ENCODE measurements at regions not wholly inside any gene's neighbourhood (a gene's known extent, or its start where the extent isn't known, plus 50 kb on each side); places are given as distances from the start of the nearest gene placed in this dataset.

DNA sequence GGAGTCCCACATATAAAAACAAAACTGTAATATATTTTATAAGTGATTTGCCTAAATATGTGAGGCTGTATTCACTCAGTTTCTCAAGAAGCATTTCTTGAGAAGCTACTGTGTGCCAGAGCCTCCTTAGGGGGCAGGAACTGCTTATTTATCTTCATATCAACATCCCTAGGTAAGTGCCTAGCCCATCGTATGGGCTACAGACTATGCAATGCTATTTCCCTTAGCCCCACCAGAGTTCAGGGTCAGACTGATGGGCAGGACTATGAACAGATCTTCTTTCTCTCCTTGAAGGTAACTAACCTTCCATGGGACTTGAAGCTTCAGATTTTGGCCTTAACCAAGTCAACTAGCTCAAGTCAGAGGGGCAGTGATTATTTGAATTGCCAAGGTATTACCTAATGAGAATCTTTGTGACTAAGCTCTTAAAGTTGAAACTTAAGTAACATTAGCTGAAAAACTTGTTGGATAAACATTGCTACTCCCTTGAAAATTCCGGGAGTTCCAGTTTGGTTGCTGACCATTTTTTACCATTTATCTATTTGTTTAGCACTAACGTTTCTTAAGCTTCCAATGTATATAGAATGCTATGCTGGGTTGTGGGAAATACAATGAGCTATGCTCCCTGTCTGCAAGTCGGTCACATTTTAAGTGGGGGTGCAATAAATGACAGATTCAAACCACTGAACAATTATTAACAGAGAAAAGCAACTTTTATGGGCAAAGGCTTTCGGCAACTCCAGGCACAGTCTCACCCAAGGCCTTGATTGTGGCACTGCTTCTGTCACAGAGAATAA, 85.2 kb downstream of the GPR88 start:
- Histone ChIP-seq H2BK15ac (ENCODE audit: low read length) (no peak overlapping the region), H3K4me1 (ENCODE audit: control insufficient read depth in 2 of 2, insufficient read depth in 1 of 2, low read depth in 1 of 2, low read length in 2 of 2) (peaks cover 9 to 10% of the 10 kb centered on the region in 2 donors), H2BK5ac (ENCODE audit: low read length) (no peak overlapping the region), H2BK12ac (ENCODE audit: low read length) (no peak overlapping the region), H4K8ac (ENCODE audit: low read depth, low read length) (no peak overlapping the region), H3K9ac (ENCODE audit: low read depth, low read length, poor library complexity) (no peak overlapping the region), H3K36me3 (replicated peaks in 1 of 2; ENCODE audit: control insufficient read depth in 2 of 2, insufficient read depth in 2 of 2, low read length in 2 of 2) (no peaks in the 10 kb centered on the region), H2AK5ac (ENCODE audit: low read depth, low read length) (no peak overlapping the region), H3K9me3 (replicated peaks in 1 of 2; ENCODE audit: control insufficient read depth in 2 of 2, insufficient read depth in 1 of 2, low read depth in 1 of 2, low read length in 2 of 2) (no peaks in the 10 kb centered on the region), H3K79me1 (ENCODE audit: low read depth, low read length) (no peaks in the 10 kb centered on the region), H3K4me2 (ENCODE audit: insufficient read depth, low read length, poor library complexity, severe bottlenecking) (no peak overlapping the region), H3K18ac (ENCODE audit: low read length) (no peak overlapping the region), H3K27ac (replicated peaks; ENCODE audit: low read length) (no peak overlapping the region), H3K4me3 (ENCODE audit: low read length in 2 of 2) (no peak overlapping the region), H4K91ac (ENCODE audit: low read depth, low read length, poor library complexity) (no peak overlapping the region), H3K27me3 (ENCODE audit: control insufficient read depth in 3 of 3, insufficient read depth in 3 of 3, low read depth in 1 of 3, low read length in 3 of 3) (no peaks in the 10 kb centered on the region), H2BK120ac (ENCODE audit: low read depth, low read length) (no peak overlapping the region), H3K23ac (ENCODE audit: low read depth, low read length, poor library complexity) (no peak overlapping the region), H3K14ac (ENCODE audit: low read length) (no peak overlapping the region), H3K4ac (ENCODE audit: low read length) (no peak overlapping the region), H2AFZ (ENCODE audit: low read length) (no peak overlapping the region)
- no CpG with 5 or more reads among the region's 5 CpGs for WGBS, 2 donors (ENCODE audit: extremely low coverage in 2 of 2, insufficient read length in 2 of 2, insufficient replicate concordance in 1 of 2)
- no peak for DNase-seq (ENCODE audit: low spot score)

DNA sequence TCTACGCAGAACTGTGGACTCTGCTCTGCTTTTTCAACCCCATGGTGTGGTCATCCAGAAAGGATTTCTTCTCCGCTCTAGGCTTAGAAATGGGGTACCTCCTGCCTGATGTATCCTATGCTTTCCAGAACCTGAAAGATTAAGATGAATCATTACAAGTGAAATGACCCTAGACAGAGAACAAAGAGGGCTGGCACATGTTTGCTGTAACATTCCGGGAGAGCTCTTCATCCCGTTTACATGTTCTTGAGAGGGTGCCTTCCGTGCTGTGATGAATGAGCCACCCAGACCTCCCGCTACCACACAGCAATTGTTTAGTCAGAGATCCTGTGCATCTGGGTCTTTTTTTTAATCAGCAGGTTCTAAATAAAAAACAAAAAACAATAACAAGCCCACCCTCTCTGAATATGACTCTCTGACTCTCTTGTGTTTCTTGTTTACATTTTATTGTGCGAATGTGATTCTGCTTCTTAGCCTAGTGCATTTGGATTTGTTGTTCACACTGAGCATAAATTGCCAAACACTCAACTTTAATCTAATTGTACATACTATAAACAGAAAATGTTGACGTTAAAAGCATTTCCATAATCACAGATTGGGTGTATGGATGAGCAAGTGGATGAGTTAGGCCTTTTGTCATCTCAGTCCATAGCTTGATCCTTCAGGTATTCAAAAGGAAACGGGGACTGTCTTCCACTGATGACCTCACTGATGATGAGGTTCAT, 87.1 kb downstream of the GPR88 start:
- Histone ChIP-seq H2AFZ (ENCODE audit: low read length) (no peak overlapping the region), H3K14ac (ENCODE audit: low read length) (no peak overlapping the region), H3K4me3 (ENCODE audit: low read length in 2 of 2) (no peak overlapping the region), H3K9ac (ENCODE audit: low read depth, low read length, poor library complexity) (no peak overlapping the region), H4K91ac (ENCODE audit: low read depth, low read length, poor library complexity) (no peak overlapping the region), H2BK120ac (ENCODE audit: low read depth, low read length) (no peak overlapping the region), H2BK15ac (ENCODE audit: low read length) (no peak overlapping the region), H3K18ac (ENCODE audit: low read length) (no peak overlapping the region), H3K4me1 (ENCODE audit: control insufficient read depth in 2 of 2, insufficient read depth in 1 of 2, low read depth in 1 of 2, low read length in 2 of 2) (peaks cover 9 to 10% of the 10 kb centered on the region in 2 donors), H2BK5ac (ENCODE audit: low read length) (no peak overlapping the region), H2BK12ac (ENCODE audit: low read length) (no peak overlapping the region), H4K8ac (ENCODE audit: low read depth, low read length) (no peak overlapping the region), H3K36me3 (replicated peaks in 1 of 2; ENCODE audit: control insufficient read depth in 2 of 2, insufficient read depth in 2 of 2, low read length in 2 of 2) (no peaks in the 10 kb centered on the region), H3K4me2 (ENCODE audit: insufficient read depth, low read length, poor library complexity, severe bottlenecking) (no peak overlapping the region), H3K27me3 (ENCODE audit: control insufficient read depth in 3 of 3, insufficient read depth in 3 of 3, low read depth in 1 of 3, low read length in 3 of 3) (no peaks in the 10 kb centered on the region), H3K27ac (replicated peaks; ENCODE audit: low read length) (no peak overlapping the region), H3K4ac (ENCODE audit: low read length) (no peak overlapping the region), H3K79me1 (ENCODE audit: low read depth, low read length) (no peaks in the 10 kb centered on the region), H3K23ac (ENCODE audit: low read depth, low read length, poor library complexity) (no peak overlapping the region), H3K9me3 (replicated peaks in 1 of 2; ENCODE audit: control insufficient read depth in 2 of 2, insufficient read depth in 1 of 2, low read depth in 1 of 2, low read length in 2 of 2) (no peaks in the 10 kb centered on the region), H2AK5ac (ENCODE audit: low read depth, low read length) (no peak overlapping the region)
- DNase-seq (ENCODE audit: low spot score) = no peak
- no CpG with 5 or more reads among the region's 9 CpGs for WGBS, 2 donors (ENCODE audit: extremely low coverage in 2 of 2, insufficient read length in 2 of 2, insufficient replicate concordance in 1 of 2)

DNA sequence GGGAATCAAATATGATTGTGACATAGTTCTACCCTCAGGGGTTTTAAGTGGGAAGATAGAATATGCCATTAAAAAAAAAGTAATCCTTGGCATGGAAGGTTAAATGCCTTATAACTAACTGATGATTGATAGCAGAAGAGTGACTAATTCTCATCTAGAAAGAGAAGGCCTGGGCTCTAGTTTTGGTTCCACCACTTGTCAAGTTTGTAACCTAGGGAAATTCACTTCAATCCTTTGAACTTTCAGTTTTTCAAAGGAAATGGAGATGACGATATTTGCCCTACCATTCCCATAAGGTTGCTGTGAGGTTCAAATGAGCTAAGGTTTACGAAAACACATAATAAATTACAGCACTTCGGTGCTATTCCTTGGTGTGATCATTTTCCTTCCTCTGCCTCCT, 88.5 kb downstream of the GPR88 start:
- H2AK5ac ChIP-seq (ENCODE audit: low read depth, low read length) = no peak overlapping the region
- H3K27me3 ChIP-seq (ENCODE audit: control insufficient read depth in 3 of 3, insufficient read depth in 3 of 3, low read depth in 1 of 3, low read length in 3 of 3) = no peaks in the 10 kb centered on the region
- H3K4me1 ChIP-seq (ENCODE audit: control insufficient read depth in 2 of 2, insufficient read depth in 1 of 2, low read depth in 1 of 2, low read length in 2 of 2) = peaks cover 9 to 10% of the 10 kb centered on the region in 2 donors
- no peak overlapping the region for H4K8ac ChIP-seq (ENCODE audit: low read depth, low read length)
- no peak overlapping the region for H2BK12ac ChIP-seq (ENCODE audit: low read length)
- no peak for DNase-seq (ENCODE audit: low spot score)
- no peak overlapping the region for H2BK5ac ChIP-seq (ENCODE audit: low read length)
- no peak overlapping the region for H2BK120ac ChIP-seq (ENCODE audit: low read depth, low read length)
- no peaks in the 10 kb centered on the region for H3K79me1 ChIP-seq (ENCODE audit: low read depth, low read length)
- no peak overlapping the region for H4K91ac ChIP-seq (ENCODE audit: low read depth, low read length, poor library complexity)
- H3K27ac ChIP-seq (replicated peaks; ENCODE audit: low read length) = no peak overlapping the region
- no peak overlapping the region for H2AFZ ChIP-seq (ENCODE audit: low read length)
- no peak overlapping the region for H3K18ac ChIP-seq (ENCODE audit: low read length)
- H3K9me3 ChIP-seq (replicated peaks in 1 of 2; ENCODE audit: control insufficient read depth in 2 of 2, insufficient read depth in 1 of 2, low read depth in 1 of 2, low read length in 2 of 2) = no peaks in the 10 kb centered on the region
- no peak overlapping the region for H3K14ac ChIP-seq (ENCODE audit: low read length)
- H3K4me2 ChIP-seq (ENCODE audit: insufficient read depth, low read length, poor library complexity, severe bottlenecking) = no peak overlapping the region
- H3K23ac ChIP-seq (ENCODE audit: low read depth, low read length, poor library complexity) = no peak overlapping the region
- no peak overlapping the region for H3K9ac ChIP-seq (ENCODE audit: low read depth, low read length, poor library complexity)
- no CpG with 5 or more reads among the region's 3 CpGs for WGBS, 2 donors (ENCODE audit: extremely low coverage in 2 of 2, insufficient read length in 2 of 2, insufficient replicate concordance in 1 of 2)
- no peak overlapping the region for H3K4me3 ChIP-seq (ENCODE audit: low read length in 2 of 2)
- no peaks in the 10 kb centered on the region for H3K36me3 ChIP-seq (replicated peaks in 1 of 2; ENCODE audit: control insufficient read depth in 2 of 2, insufficient read depth in 2 of 2, low read length in 2 of 2)
- H3K4ac ChIP-seq (ENCODE audit: low read length) = no peak overlapping the region
- no peak overlapping the region for H2BK15ac ChIP-seq (ENCODE audit: low read length)

DNA sequence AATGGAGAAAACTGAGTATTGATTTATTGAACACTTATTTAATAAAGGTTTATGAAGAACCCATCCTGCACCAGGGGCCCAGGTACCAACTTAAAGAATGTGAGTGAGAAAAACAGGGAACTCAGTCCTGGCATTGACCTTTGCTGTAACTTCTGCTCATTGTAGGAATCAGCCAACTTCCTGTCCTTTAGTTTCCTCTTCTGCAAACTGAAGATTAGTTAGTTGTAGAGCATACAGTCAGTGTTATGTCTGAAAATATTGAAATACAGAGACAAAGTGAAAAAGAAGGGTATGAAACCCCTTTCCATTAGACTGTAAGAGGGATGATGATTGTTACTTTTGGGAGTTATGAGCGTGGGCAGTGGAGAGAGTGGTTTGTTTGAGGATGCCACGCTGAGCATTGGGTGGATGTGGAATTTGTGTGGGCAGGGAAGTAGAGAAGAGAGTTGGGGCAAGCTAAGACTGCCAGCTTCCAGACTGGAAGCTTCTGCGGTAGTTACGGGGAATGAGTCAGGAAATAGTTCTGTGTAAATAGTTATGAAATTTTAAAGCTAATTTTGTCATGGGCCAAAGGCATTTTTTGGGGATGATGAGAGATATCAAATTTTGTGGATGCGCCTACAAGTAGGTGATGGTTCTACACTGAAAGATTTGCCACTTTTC, 89.2 kb downstream of the GPR88 start:
- no peak for DNase-seq (ENCODE audit: low spot score)
- WGBS, 2 donors (ENCODE audit: extremely low coverage in 2 of 2, insufficient read length in 2 of 2, insufficient replicate concordance in 1 of 2) = no CpG with 5 or more reads among the region's 5 CpGs

More for the DNA sequence above, 89.2 kb downstream of the GPR88 start:
- Histone ChIP-seq H3K23ac (ENCODE audit: low read depth, low read length, poor library complexity) (no peak overlapping the region), H4K91ac (ENCODE audit: low read depth, low read length, poor library complexity) (no peak overlapping the region), H2AK5ac (ENCODE audit: low read depth, low read length) (no peak overlapping the region), H2AFZ (ENCODE audit: low read length) (no peak overlapping the region), H2BK5ac (ENCODE audit: low read length) (no peak overlapping the region), H3K27ac (replicated peaks; ENCODE audit: low read length) (no peak overlapping the region), H2BK120ac (ENCODE audit: low read depth, low read length) (no peak overlapping the region), H3K4me3 (ENCODE audit: low read length in 2 of 2) (no peak overlapping the region), H3K4ac (ENCODE audit: low read length) (no peak overlapping the region), H3K14ac (ENCODE audit: low read length) (no peak overlapping the region), H2BK15ac (ENCODE audit: low read length) (no peak overlapping the region), H3K9ac (ENCODE audit: low read depth, low read length, poor library complexity) (no peak overlapping the region), H3K9me3 (replicated peaks in 1 of 2; ENCODE audit: control insufficient read depth in 2 of 2, insufficient read depth in 1 of 2, low read depth in 1 of 2, low read length in 2 of 2) (no peaks in the 10 kb centered on the region), H3K27me3 (ENCODE audit: control insufficient read depth in 3 of 3, insufficient read depth in 3 of 3, low read depth in 1 of 3, low read length in 3 of 3) (no peaks in the 10 kb centered on the region), H3K4me2 (ENCODE audit: insufficient read depth, low read length, poor library complexity, severe bottlenecking) (no peak overlapping the region), H3K4me1 (ENCODE audit: control insufficient read depth in 2 of 2, insufficient read depth in 1 of 2, low read depth in 1 of 2, low read length in 2 of 2) (peaks cover 3 to 6% of the 10 kb centered on the region in 2 donors), H3K36me3 (replicated peaks in 1 of 2; ENCODE audit: control insufficient read depth in 2 of 2, insufficient read depth in 2 of 2, low read length in 2 of 2) (no peaks in the 10 kb centered on the region), H3K79me1 (ENCODE audit: low read depth, low read length) (no peaks in the 10 kb centered on the region), H2BK12ac (ENCODE audit: low read length) (no peak overlapping the region), H4K8ac (ENCODE audit: low read depth, low read length) (no peak overlapping the region), H3K18ac (ENCODE audit: low read length) (no peak overlapping the region)

Measured in neuronal stem cell (in vitro differentiated cells).